Stimulated activated naive B cell treated with anti-CD40 and anti-IgM and Interleukin-4, amounts not matched to agents 10 μg/mL and 1 μg/mL and 100 μg/mL, for 72 hours (primary cell): ENCODE measurements at regions not wholly inside any gene's neighbourhood (a gene's known extent, or its start where the extent isn't known, plus 50 kb on each side); places are given as distances from the start of the nearest gene placed in this dataset.

Source experiments
- ATAC-seq, 2 donors: fragments of 150-1000 bp; cut with Tn5 transposase; replicated peaks; 2 replicates each; pipeline ENCODE4 v1.10.0; 2021; ENCODE audit warnings: moderate library complexity in 1 of 2
- DNase-seq: peaks from one replicate; pipeline ENCODE4 v3.0.0; 2021
- H3K27ac Mint-ChIP-seq: one replicate; pipeline ENCODE4 v1.8.0; 2022; ENCODE audit warnings: mild to moderate bottlenecking, mixed read lengths
- H3K27me3 Mint-ChIP-seq, 2 donors: one replicate each; pipeline ENCODE4 v1.8.0; 2022; ENCODE audit warnings: mixed read lengths in 2 of 2
- H3K36me3 Mint-ChIP-seq, 2 donors: one replicate each; pipeline ENCODE4 v1.8.0; 2022; ENCODE audit warnings: mixed read lengths in 2 of 2, mild to moderate bottlenecking in 1 of 2
- H3K4me1 Mint-ChIP-seq, 2 donors: one replicate each; pipeline ENCODE4 v1.8.0; 2022; ENCODE audit warnings: mixed read lengths in 2 of 2, mild to moderate bottlenecking in 1 of 2
- H3K4me3 Mint-ChIP-seq, 2 donors: one replicate each; pipeline ENCODE4 v1.8.0; 2022; ENCODE audit warnings: mild to moderate bottlenecking in 2 of 2, mixed read lengths in 2 of 2, moderate library complexity in 1 of 2
- H3K9me3 Mint-ChIP-seq, 2 donors: one replicate each; pipeline ENCODE4 v1.8.0; 2022; ENCODE audit warnings: mixed read lengths in 2 of 2, mild to moderate bottlenecking in 1 of 2

- ATAC-seq, result peak; percentile 65 to 68
- Mint-ChIP-seq H3K36me3 (peaks cover 2 to 3% of the 10 kb centered on the region in 2 donors), H3K27me3 (no peaks in the 10 kb centered on the region), H3K4me3 (peak overlapping the region; percentile 28 to 41), H3K4me1 (peaks cover 52 to 82% of the 10 kb centered on the region in 2 donors), H3K27ac (peak overlapping the region; percentile 82), H3K9me3 (peaks cover 0 to 2% of the 10 kb centered on the region in 2 donors)
- no peak for DNase-seq
These were observed 128.8 kb upstream of the MAP3K1 start for GRCh38 chr5:56686337-56687195.

GRCh38 chr5:56685503-56686217 is 129.7 kb upstream of the MAP3K1 start:
- H3K4me3 Mint-ChIP-seq, result no peak overlapping the region
- no peaks in the 10 kb centered on the region for H3K9me3 Mint-ChIP-seq
- H3K36me3 Mint-ChIP-seq, result peaks cover 2 to 3% of the 10 kb centered on the region in 2 donors
- peaks cover 51 to 80% of the 10 kb centered on the region in 2 donors for H3K4me1 Mint-ChIP-seq
- H3K27ac Mint-ChIP-seq, result peak overlapping the region; percentile 56
- DNase-seq (no peak), ATAC-seq (peak; percentile 34 to 50)
- H3K27me3 Mint-ChIP-seq, result no peaks in the 10 kb centered on the region

- H3K36me3 Mint-ChIP-seq, result peaks cover 2 to 3% of the 10 kb centered on the region in 2 donors
- H3K4me1 Mint-ChIP-seq, result peaks cover 42 to 67% of the 10 kb centered on the region in 2 donors
- DNase-seq (no peak), ATAC-seq (no peak)
- H3K4me3 Mint-ChIP-seq, result no peak overlapping the region
- H3K9me3 Mint-ChIP-seq, result no peaks in the 10 kb centered on the region
- no peaks in the 10 kb centered on the region for H3K27me3 Mint-ChIP-seq
- H3K27ac Mint-ChIP-seq, result no peak overlapping the region
These were observed 131.2 kb upstream of the MAP3K1 start for GRCh38 chr5:56684159-56684558.

DNA sequence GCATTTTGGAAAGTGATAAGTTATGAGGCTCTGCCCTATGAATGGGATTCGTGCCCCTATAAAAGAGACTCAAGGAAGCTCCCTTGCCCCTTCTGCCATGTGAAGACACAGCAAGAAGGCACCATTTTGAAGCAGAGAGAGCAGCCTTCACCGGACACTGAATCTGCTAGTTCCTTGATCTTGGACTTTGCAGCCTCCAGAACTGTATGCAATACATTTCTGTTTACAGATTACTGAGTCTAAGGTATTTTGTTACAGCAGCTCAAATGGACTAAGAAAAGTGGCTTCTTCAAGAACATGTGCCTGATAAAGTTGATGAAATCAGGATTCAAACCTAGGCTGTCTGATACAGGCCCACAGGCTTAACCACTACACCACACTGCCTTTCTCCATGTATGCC is 131.6 kb upstream of the MAP3K1 start:
- no peak overlapping the region for H3K4me3 Mint-ChIP-seq
- H3K27me3 Mint-ChIP-seq, result no peaks in the 10 kb centered on the region
- H3K9me3 Mint-ChIP-seq, result no peaks in the 10 kb centered on the region
- H3K27ac Mint-ChIP-seq, result no peak overlapping the region
- H3K4me1 Mint-ChIP-seq, result peaks cover 39 to 69% of the 10 kb centered on the region in 2 donors
- ATAC-seq (no peak), DNase-seq (no peak)
- peaks cover 2 to 3% of the 10 kb centered on the region in 2 donors for H3K36me3 Mint-ChIP-seq

- ATAC-seq (no peak), DNase-seq (no peak)
- Mint-ChIP-seq H3K4me1 (peaks cover 35 to 66% of the 10 kb centered on the region in 2 donors), H3K4me3 (no peak overlapping the region), H3K27ac (no peak overlapping the region), H3K9me3 (no peaks in the 10 kb centered on the region), H3K36me3 (peaks cover 0 to 3% of the 10 kb centered on the region in 2 donors), H3K27me3 (no peaks in the 10 kb centered on the region)
These were observed 132.1 kb upstream of the MAP3K1 start for GRCh38 chr5:56683281-56683680.

GRCh38 chr5:56681346-56681745 is 134.0 kb upstream of the MAP3K1 start:
- H3K36me3 Mint-ChIP-seq, result peaks cover 0 to 3% of the 10 kb centered on the region in 2 donors
- H3K27ac Mint-ChIP-seq, result no peak overlapping the region
- no peaks in the 10 kb centered on the region for H3K9me3 Mint-ChIP-seq
- no peak overlapping the region for H3K4me3 Mint-ChIP-seq
- ATAC-seq (no peak), DNase-seq (no peak)
- peaks cover 30 to 55% of the 10 kb centered on the region in 2 donors for H3K4me1 Mint-ChIP-seq
- no peaks in the 10 kb centered on the region for H3K27me3 Mint-ChIP-seq

DNA sequence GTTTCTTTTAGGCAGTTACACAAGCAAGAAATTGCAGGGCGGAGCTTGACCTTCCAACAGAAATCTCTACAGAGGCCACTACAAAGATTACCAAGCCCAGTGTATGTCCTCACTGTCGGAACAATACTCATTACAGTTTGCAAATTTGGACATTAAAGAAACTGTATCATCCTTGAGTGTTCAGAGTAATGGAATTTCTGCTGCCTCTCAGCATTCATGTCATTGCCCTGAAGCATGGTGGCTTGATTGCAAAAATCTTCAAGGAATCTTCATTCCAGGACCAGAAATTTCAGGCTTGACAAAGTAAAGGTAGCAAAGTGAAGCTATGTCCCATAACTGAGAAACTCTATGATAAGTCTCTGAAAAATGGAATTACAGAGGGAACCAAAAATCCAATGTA is 134.6 kb upstream of the MAP3K1 start:
- H3K27ac Mint-ChIP-seq, result no peak overlapping the region
- ATAC-seq (no peak), DNase-seq (no peak)
- H3K36me3 Mint-ChIP-seq, result peaks cover 0 to 3% of the 10 kb centered on the region in 2 donors
- no peak overlapping the region for H3K4me3 Mint-ChIP-seq
- no peaks in the 10 kb centered on the region for H3K27me3 Mint-ChIP-seq
- H3K4me1 Mint-ChIP-seq, result peaks cover 32 to 55% of the 10 kb centered on the region in 2 donors
- no peaks in the 10 kb centered on the region for H3K9me3 Mint-ChIP-seq

DNA sequence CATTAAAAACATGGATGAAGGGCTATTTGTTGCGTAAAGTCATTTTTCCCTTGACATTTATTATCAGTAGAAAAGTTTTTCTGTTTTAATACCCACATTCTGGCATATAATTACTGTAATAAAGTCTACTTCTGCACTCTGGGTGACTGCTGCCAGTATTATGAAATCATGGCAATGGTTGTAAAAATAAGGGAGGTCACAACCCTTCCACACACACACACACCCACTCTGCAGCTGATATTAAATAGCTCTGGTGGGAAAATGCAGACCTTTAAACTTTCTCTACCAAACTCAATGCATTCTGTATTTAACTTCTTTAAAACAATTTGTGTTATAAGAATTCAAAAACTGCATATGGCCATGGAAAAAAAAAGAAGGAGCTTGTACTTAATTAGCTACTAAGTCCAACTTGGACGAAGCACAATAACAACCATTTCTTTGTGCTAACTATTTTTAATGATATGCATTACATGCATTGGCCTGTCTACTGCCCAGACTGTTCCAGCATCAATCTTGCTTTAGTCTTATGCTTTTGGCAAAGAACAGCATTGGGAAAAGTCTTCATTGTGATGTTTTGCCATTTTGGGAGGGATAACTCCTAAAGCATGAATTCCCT is 137.6 kb upstream of the MAP3K1 start:
- Mint-ChIP-seq H3K27me3 (no peaks in the 10 kb centered on the region), H3K4me3 (no peak overlapping the region), H3K9me3 (peaks cover 1 to 4% of the 10 kb centered on the region in 2 donors), H3K36me3 (peaks cover 0 to 3% of the 10 kb centered on the region in 2 donors), H3K27ac (no peak overlapping the region), H3K4me1 (peaks cover 32 to 48% of the 10 kb centered on the region in 2 donors)
- no peak for DNase-seq
- no peak for ATAC-seq

GRCh38 chr5:56676091-56676768 is 139.1 kb upstream of the MAP3K1 start:
- Mint-ChIP-seq H3K4me1 (peaks cover 28 to 40% of the 10 kb centered on the region in 2 donors), H3K27ac (no peak overlapping the region), H3K9me3 (peaks cover 1 to 4% of the 10 kb centered on the region in 2 donors), H3K36me3 (peaks cover 0 to 3% of the 10 kb centered on the region in 2 donors), H3K27me3 (no peaks in the 10 kb centered on the region), H3K4me3 (no peak overlapping the region)
- DNase-seq, result no peak
- ATAC-seq, result peak; percentile 67 to 89

- DNase-seq (no peak), ATAC-seq (no peak)
- Mint-ChIP-seq H3K27me3 (no peaks in the 10 kb centered on the region), H3K4me3 (no peak overlapping the region), H3K9me3 (peaks cover 2 to 4% of the 10 kb centered on the region in 2 donors), H3K36me3 (peaks cover 0 to 3% of the 10 kb centered on the region in 2 donors), H3K4me1 (peaks cover 37 to 54% of the 10 kb centered on the region in 2 donors), H3K27ac (no peak overlapping the region)
These were observed 140.9 kb upstream of the MAP3K1 start for GRCh38 chr5:56674441-56674840.

GRCh38 chr5:56673171-56673570 is 142.2 kb upstream of the MAP3K1 start:
- H3K9me3 Mint-ChIP-seq, result peaks cover 3 to 4% of the 10 kb centered on the region in 2 donors
- peak overlapping the region; percentile 59 for H3K27ac Mint-ChIP-seq
- DNase-seq (no peak), ATAC-seq (peak in 1 of 2 donors; percentile 18)
- peaks cover 0 to 3% of the 10 kb centered on the region in 2 donors for H3K36me3 Mint-ChIP-seq
- H3K4me3 Mint-ChIP-seq, result no peak overlapping the region
- no peaks in the 10 kb centered on the region for H3K27me3 Mint-ChIP-seq
- H3K4me1 Mint-ChIP-seq, result peaks cover 43 to 57% of the 10 kb centered on the region in 2 donors

DNA sequence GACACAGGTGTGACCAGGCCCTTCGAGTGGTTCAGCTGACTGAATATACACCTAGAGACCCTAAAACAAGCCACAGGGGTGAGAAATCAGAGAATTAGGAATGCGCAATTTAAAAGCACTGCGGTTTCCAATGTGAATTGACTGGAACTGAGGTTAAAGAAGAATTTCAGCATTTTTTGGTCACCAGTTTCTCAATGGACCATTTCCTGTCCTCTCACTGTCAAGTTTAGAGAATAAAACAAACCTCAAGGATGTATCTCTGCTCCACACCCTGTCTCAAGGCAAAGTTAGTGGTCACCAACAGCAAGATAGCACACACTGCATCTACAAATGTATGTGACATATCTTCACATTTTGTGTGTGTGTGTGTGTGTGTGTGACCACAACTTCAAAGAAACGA is 143.8 kb upstream of the MAP3K1 start:
- Mint-ChIP-seq H3K4me1 (peaks cover 47 to 62% of the 10 kb centered on the region in 2 donors), H3K36me3 (peaks cover 3% of the 10 kb centered on the region in 2 donors), H3K27me3 (no peaks in the 10 kb centered on the region), H3K9me3 (peaks cover 4 to 5% of the 10 kb centered on the region in 2 donors), H3K4me3 (no peak overlapping the region), H3K27ac (no peak overlapping the region)
- ATAC-seq (no peak), DNase-seq (no peak)

DNA sequence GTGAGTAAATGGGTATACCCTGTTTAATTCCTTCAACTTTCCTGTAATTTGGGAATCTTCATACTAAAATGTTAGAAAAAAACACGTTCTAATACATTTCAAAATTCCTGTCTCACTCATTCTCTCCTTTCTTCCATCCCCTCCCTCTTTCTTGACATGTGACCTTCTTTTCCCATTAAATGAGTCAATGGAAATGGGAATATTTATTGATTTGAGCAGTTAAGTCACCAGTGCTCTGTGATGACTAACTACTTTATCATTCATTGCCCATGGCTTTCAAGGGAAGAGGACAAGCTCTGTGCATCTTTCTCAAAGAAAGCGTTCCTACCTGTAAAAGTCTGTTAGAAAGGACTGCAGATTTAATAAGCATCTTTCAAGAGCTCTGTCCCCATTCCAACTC is 144.4 kb upstream of the MAP3K1 start:
- peaks cover 4 to 5% of the 10 kb centered on the region in 2 donors for H3K9me3 Mint-ChIP-seq
- DNase-seq (no peak), ATAC-seq (no peak)
- H3K4me1 Mint-ChIP-seq, result peaks cover 45 to 62% of the 10 kb centered on the region in 2 donors
- H3K27me3 Mint-ChIP-seq, result no peaks in the 10 kb centered on the region
- H3K36me3 Mint-ChIP-seq, result peaks cover 3% of the 10 kb centered on the region in 2 donors
- no peak overlapping the region for H3K4me3 Mint-ChIP-seq
- peak overlapping the region; percentile 70 for H3K27ac Mint-ChIP-seq
